ENCODE measurements at regions not wholly inside any gene's neighbourhood (a gene's known extent, or its start where the extent isn't known, plus 50 kb on each side); places are given as distances from the start of the nearest gene placed in this dataset.
A peak's percentile ranks its signal among the peaks of the same experiment; 100 is the strongest.

GRCh38 chr17:34756637-34757021, 177.2 kb downstream of the TMEM132E start:
- Mint-ChIP-seq H3K9me3 (ENCODE audit: low read depth) (no peaks in the 10 kb centered on the region), H3K4me1 (ENCODE audit: low read depth) (peaks cover 7% of the 10 kb centered on the region), H3K4me3 (ENCODE audit: unreplicated experiment) (no peak overlapping the region), H3K27ac (ENCODE audit: unreplicated experiment) (no peak overlapping the region), H3K27me3 (ENCODE audit: low read depth) (peaks cover 14% of the 10 kb centered on the region), H3K36me3 (ENCODE audit: low read depth) (no peaks in the 10 kb centered on the region)
- TF ChIP-seq, protein P1, sequence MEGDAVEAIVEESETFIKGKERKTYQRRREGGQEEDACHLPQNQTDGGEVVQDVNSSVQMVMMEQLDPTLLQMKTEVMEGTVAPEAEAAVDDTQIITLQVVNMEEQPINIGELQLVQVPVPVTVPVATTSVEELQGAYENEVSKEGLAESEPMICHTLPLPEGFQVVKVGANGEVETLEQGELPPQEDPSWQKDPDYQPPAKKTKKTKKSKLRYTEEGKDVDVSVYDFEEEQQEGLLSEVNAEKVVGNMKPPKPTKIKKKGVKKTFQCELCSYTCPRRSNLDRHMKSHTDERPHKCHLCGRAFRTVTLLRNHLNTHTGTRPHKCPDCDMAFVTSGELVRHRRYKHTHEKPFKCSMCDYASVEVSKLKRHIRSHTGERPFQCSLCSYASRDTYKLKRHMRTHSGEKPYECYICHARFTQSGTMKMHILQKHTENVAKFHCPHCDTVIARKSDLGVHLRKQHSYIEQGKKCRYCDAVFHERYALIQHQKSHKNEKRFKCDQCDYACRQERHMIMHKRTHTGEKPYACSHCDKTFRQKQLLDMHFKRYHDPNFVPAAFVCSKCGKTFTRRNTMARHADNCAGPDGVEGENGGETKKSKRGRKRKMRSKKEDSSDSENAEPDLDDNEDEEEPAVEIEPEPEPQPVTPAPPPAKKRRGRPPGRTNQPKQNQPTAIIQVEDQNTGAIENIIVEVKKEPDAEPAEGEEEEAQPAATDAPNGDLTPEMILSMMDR (IDR thresholded peaks at IDR 0.05) = no peak
- no peak for DNase-seq (ENCODE audit: low spot score)

- peaks cover 13% of the 10 kb centered on the region for H3K27me3 Mint-ChIP-seq (ENCODE audit: low read depth)
- H3K4me1 Mint-ChIP-seq (ENCODE audit: low read depth) = peaks cover 7% of the 10 kb centered on the region
- no peak overlapping the region for H3K4me3 Mint-ChIP-seq (ENCODE audit: unreplicated experiment)
- TF ChIP-seq, protein P1 (IDR thresholded peaks at IDR 0.05) = no peak
- H3K9me3 Mint-ChIP-seq (ENCODE audit: low read depth) = no peaks in the 10 kb centered on the region
- H3K36me3 Mint-ChIP-seq (ENCODE audit: low read depth) = no peaks in the 10 kb centered on the region
- H3K27ac Mint-ChIP-seq (ENCODE audit: unreplicated experiment) = no peak overlapping the region
- no peak for DNase-seq (ENCODE audit: low spot score)
These were observed 176.7 kb downstream of the TMEM132E start for GRCh38 chr17:34755981-34756636.

GRCh38 chr17:34755371-34755770, 176.0 kb downstream of the TMEM132E start:
- H3K36me3 Mint-ChIP-seq (ENCODE audit: low read depth) = no peaks in the 10 kb centered on the region
- H3K9me3 Mint-ChIP-seq (ENCODE audit: low read depth) = no peaks in the 10 kb centered on the region
- H3K27me3 Mint-ChIP-seq (ENCODE audit: low read depth) = peaks cover 13% of the 10 kb centered on the region
- H3K4me1 Mint-ChIP-seq (ENCODE audit: low read depth) = peaks cover 7% of the 10 kb centered on the region
- H3K4me3 Mint-ChIP-seq (ENCODE audit: unreplicated experiment) = no peak overlapping the region
- TF ChIP-seq, protein P1 (IDR thresholded peaks at IDR 0.05) = no peak
- peak overlapping the region; percentile 28 for H3K27ac Mint-ChIP-seq (ENCODE audit: unreplicated experiment)
- DNase-seq (ENCODE audit: low spot score) = no peak

DNA sequence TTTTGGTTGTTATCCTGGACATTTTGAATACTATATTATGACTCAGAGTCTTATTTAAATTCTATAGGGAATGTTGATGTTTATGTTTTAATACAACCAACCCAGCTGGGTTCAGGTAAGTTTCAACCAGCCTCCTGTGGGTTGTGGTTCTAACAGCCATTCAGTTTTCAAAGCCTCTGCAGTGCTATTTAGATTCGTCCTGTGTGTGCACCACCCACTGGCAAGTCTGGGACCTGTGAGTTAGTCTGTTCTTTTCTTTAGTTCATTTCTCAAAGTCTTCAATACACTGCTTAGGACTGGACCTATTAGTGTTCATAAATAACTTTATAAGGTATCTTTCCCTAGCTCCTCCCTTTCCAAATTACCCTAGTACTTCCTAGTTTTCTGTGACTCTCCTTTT, 170.6 kb downstream of the TMEM132E start:
- Mint-ChIP-seq H3K4me3 (ENCODE audit: unreplicated experiment) (no peak overlapping the region), H3K36me3 (ENCODE audit: low read depth) (no peaks in the 10 kb centered on the region), H3K27me3 (ENCODE audit: low read depth) (peaks cover 15% of the 10 kb centered on the region), H3K27ac (ENCODE audit: unreplicated experiment) (no peak overlapping the region), H3K4me1 (ENCODE audit: low read depth) (no peaks in the 10 kb centered on the region), H3K9me3 (ENCODE audit: low read depth) (peaks cover 19% of the 10 kb centered on the region)
- TF ChIP-seq, protein P1 (IDR thresholded peaks at IDR 0.05) = no peak
- DNase-seq (ENCODE audit: low spot score) = no peak

DNA sequence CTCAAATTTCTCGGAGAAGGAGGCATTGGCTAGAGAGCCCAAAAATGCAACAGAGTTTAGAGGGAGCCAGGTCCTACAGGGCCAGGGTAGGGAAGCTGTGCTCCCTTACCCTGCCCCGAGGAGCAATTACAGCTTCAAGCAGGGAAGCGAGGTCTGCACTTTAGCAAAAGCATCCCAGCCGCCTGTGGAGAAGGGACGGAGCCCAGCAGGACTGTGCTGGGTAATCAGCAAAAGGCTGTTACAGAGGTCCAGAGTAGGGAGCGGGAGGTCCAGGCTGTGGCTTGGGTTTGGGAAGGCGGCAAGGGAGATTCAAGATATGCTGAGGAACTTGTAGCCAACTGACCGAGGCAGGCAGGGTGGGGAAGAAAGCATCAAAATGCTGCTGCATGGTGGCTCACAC, 162.6 kb downstream of the TMEM132E start:
- no peak overlapping the region for H3K4me3 Mint-ChIP-seq (ENCODE audit: unreplicated experiment)
- H3K36me3 Mint-ChIP-seq (ENCODE audit: low read depth) = no peaks in the 10 kb centered on the region
- TF ChIP-seq, protein P1 (IDR thresholded peaks at IDR 0.05) = no peak
- peaks cover 7% of the 10 kb centered on the region for H3K27me3 Mint-ChIP-seq (ENCODE audit: low read depth)
- no peaks in the 10 kb centered on the region for H3K4me1 Mint-ChIP-seq (ENCODE audit: low read depth)
- peak; percentile 46 for DNase-seq (ENCODE audit: low spot score)
- H3K9me3 Mint-ChIP-seq (ENCODE audit: low read depth) = peaks cover 13% of the 10 kb centered on the region
- no peak overlapping the region for H3K27ac Mint-ChIP-seq (ENCODE audit: unreplicated experiment)
